ENCODE measurements at regions not wholly inside any gene's neighbourhood (a gene's known extent, or its start where the extent isn't known, plus 50 kb on each side); places are given as distances from the start of the nearest gene placed in this dataset.
A peak's percentile ranks its signal among the peaks of the same experiment; 100 is the strongest.

DNA sequence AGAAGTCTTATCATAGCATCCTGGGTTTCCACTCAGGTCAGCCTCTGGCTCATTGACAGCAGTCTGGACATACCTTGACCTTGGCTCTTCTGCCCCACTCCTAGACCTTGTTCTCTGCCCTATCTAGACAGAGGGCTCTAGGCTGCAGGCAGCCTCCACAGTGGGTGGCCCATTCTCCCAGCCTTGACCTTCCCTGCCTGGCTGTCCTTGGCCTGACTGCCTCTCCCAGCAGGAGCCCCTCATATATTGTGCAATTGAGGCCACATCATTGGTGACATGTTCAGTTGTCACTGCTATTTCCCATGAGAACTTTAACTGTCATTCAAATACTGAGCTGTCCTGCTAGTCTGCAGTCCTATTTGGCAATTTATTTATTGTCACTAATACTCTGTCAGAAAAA lies 503.4 kb downstream of the PLXNA4 start:
- no peak for DNase-seq (ENCODE audit: low spot score)

GRCh38 chr7:132072165-132072564 lies 504.1 kb downstream of the PLXNA4 start:
- DNase-seq (ENCODE audit: low spot score): no peak

DNA sequence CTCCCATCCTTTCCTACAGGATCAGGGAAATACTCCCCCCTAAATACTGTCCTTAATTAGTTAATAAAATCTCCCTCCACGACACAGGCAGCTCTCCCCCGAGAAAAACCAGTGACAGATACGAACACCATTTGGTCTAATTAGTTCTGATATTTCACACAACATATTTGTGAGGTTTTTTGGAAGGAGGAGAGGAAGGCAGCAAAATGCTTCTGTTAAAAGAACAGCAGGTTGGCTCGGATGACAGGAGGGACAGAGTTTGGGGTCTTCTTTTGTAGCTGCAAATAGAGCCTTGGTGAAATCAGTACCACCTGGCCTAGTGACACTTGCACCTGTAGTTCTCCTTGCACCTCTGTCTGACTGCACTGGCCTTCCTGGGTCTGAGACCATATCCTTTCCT lies 507.0 kb downstream of the PLXNA4 start:
- no peak for DNase-seq (ENCODE audit: low spot score)

DNA sequence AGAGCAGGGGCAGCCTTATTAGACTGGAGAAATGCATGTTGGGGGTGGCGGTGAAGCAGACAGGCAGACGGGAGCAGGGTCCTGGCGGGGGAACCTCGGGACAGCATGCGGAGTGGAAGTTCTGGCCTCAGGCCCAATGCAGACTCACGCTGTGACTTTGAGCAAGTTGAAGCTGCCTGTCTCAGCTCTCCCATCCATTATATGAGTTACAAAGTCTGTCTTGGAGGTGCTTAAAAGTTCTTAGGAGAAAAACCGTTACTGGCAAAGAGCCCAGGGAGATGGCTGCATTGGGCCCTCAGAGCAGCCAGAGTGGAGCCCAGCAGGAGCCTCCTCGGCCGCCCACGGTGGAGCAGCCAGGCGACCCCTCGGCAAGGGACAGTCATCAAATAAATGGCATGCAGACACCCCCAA lies 509.5 kb downstream of the PLXNA4 start:
- peak; percentile 58 for DNase-seq (ENCODE audit: low spot score)

DNA sequence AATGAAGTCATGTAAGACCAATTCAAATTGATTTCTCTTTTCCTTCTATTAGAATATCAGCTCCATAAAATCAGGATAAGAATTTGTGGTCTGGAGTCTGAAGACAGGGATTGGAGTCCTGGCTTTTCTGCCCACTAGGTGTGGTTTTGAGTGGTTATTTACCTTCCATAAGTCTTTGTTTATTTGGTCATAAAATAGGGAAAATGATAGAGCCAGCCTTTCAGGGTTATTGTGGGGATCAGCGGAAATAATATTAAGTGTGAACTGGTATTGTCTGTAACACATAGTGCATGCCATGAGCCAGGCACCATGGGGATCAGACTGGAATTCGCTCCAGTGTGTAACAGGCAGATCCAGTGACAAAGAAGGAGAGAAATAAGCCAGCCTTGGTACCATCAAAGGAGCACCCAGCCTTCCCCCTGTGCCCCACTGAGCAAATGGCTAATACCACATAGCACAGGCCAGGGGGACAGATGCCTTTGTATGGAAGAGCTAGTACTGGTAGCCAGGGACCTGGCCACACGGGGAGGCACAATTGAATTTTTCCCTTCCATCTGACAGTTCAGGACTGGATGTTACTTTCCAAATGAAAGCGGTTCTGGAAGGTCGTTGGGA lies 509.7 kb upstream of the PODXL start:
- no peak for DNase-seq (ENCODE audit: low spot score)

- DNase-seq (ENCODE audit: low spot score): peak; percentile 96
Observed at GRCh38 chr7:132065193-132065988, 509.0 kb upstream of the PODXL start.

GRCh38 chr7:132063800-132064199 lies 507.4 kb upstream of the PODXL start:
- DNase-seq (ENCODE audit: low spot score): no peak

GRCh38 chr7:132061937-132062336 lies 505.5 kb upstream of the PODXL start:
- peak; percentile 68 for DNase-seq (ENCODE audit: low spot score)

DNA sequence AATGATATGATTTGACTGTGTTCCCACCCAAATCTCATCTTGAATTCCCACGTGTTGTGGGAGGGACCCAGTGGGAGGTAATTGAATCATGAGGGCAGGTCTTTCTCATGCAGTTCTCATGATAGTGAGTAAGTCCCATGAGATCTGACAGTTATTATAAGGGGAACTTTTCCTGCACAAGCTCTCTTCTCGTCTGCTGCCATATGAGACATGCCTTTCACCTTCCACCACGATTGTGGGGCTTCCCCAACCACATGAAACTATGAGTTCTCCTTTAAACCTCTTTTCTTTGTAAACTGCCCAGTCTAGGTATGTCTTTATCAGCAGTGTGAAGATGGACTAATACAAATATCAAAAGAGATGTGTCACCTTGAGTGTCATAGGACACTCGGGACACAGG lies 502.7 kb upstream of the PODXL start:
- DNase-seq (ENCODE audit: low spot score): no peak

- DNase-seq (ENCODE audit: low spot score): no peak
Observed at GRCh38 chr7:132055336-132056120, 499.1 kb upstream of the PODXL start.

- DNase-seq (ENCODE audit: low spot score): no peak
Observed at GRCh38 chr7:132053871-132054270, 497.4 kb upstream of the PODXL start.

- DNase-seq (ENCODE audit: low spot score): no peak
Observed at GRCh38 chr7:132051311-132051710, 494.9 kb upstream of the PODXL start.

GRCh38 chr7:132049462-132050304 lies 493.3 kb upstream of the PODXL start:
- DNase-seq (ENCODE audit: low spot score): peak; percentile 45

DNA sequence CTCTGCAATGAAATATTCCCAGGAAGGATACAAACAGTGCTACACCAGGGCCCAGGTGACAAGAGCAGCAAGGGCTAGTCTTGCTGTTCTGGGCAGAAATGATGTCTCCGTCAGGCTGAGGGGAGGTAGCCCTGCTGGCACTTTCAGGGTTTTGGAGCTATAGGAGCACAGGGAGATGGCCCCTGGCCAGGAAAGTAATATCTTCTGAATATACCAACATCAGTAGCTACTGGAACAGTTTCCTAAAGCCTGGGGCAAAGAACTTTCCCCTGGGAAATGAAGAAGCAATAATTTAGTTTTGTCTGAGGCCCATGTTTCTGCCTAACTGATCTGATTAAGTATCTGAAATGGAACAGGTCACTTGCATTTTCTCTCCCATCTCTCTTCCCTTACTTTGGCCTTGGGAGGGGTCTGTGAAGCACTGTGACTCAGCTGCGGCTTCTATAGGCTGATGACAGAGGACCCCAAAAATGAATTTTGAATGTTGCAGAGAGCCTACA lies 489.1 kb upstream of the PODXL start:
- no peak for DNase-seq (ENCODE audit: low spot score)

GRCh38 chr7:132045002-132045401 lies 488.6 kb upstream of the PODXL start:
- DNase-seq (ENCODE audit: low spot score): no peak

- DNase-seq (ENCODE audit: low spot score): no peak
Observed at GRCh38 chr7:132044247-132044646, 487.8 kb upstream of the PODXL start.

- no peak for DNase-seq (ENCODE audit: low spot score)
Observed at GRCh38 chr7:132041108-132041507, 484.7 kb upstream of the PODXL start.

- no peak for DNase-seq (ENCODE audit: low spot score)
Observed at GRCh38 chr7:132035517-132036362, 479.3 kb upstream of the PODXL start.

DNA sequence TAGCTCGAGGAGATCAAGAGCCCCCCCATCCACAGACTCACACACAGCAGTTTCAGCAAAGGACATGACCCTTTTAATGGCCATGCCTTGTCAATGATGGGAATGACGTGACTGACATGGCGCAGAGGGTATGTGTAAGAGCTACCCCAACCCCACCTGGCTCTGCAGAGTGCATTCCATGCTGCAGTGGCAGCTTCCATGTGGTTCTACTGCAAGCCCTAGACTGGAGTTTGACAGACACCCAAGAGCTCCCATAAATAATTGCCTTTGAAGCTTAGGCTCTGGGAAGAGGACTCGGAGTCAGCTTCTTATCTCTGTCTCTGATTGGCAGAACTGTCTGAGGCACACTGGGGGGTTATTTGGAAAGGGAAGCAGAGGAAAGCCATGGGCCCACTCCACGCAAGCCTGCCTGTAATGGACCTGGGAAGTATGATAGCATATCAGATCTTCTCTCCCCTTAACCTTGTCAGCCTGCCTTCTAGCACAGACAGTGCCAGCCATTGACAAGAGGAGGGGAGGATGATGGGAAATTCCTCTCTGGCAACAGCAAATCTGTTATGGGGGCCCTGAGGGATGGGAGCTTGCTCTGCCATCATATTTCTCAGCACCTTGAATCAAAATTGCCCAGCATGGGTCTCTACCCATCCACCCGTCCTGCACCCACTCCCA lies 478.5 kb upstream of the PODXL start:
- DNase-seq (ENCODE audit: low spot score): no peak

GRCh38 chr7:132030883-132031282 lies 474.5 kb upstream of the PODXL start:
- no peak for DNase-seq (ENCODE audit: low spot score)
